Left lobe of liver (tissue), 2 donors: ENCODE measurements at regions not wholly inside any gene's neighbourhood (a gene's known extent, or its start where the extent isn't known, plus 50 kb on each side); places are given as distances from the start of the nearest gene placed in this dataset.

Experiments
- ATAC-seq: fragments of 200-7000 bp; cut with Tn5 transposase; one replicate; pipeline ENCODE4 v1.9.1; 2020; ENCODE audit warnings: mild to moderate bottlenecking, moderate library complexity
- DNase-seq: peaks from one replicate; pipeline ENCODE4 v3.0.0-alpha.2; 2020; ENCODE audit warnings: low spot score
- donor health status: DM: no; HTN: no; CAD: no; lungs with moderate emphysema.
- donor health status: DM: no; HTN: yes; CAD: no.

GRCh38 chr2:15855766-15856260 is 84.5 kb upstream of the MYCN start:
- ATAC-seq: no peak
- no peak for DNase-seq

GRCh38 chr2:15856318-15856717 is 84.0 kb upstream of the MYCN start:
- DNase-seq (no peak), ATAC-seq (no peak)

- no peak for ATAC-seq
- no peak for DNase-seq
These were observed 81.9 kb upstream of the MYCN start for GRCh38 chr2:15858466-15858865.

GRCh38 chr2:15860051-15860663 is 80.2 kb upstream of the MYCN start:
- ATAC-seq (no peak), DNase-seq (no peak)

- DNase-seq: peak; percentile 55
- peak; percentile 79 for ATAC-seq
These were observed 79.6 kb upstream of the MYCN start for GRCh38 chr2:15860760-15861159.

GRCh38 chr2:15861172-15861822 is 79.1 kb upstream of the MYCN start:
- ATAC-seq: peak; percentile 61

GRCh38 chr2:15861898-15862297 is 78.5 kb upstream of the MYCN start:
- ATAC-seq: peak; percentile 68
- no peak for DNase-seq

More at GRCh38 chr2:15861172-15861822, 79.1 kb upstream of the MYCN start:
- DNase-seq: no peak

- DNase-seq: no peak
- ATAC-seq: no peak
These were observed 77.3 kb upstream of the MYCN start for GRCh38 chr2:15863089-15863488.

- DNase-seq (no peak), ATAC-seq (no peak)
These were observed 76.7 kb upstream of the MYCN start for GRCh38 chr2:15863494-15864175.

GRCh38 chr2:15864176-15864769 is 76.1 kb upstream of the MYCN start:
- ATAC-seq: no peak

GRCh38 chr2:15865923-15866322 is 74.4 kb upstream of the MYCN start:
- DNase-seq (no peak), ATAC-seq (no peak)

More at GRCh38 chr2:15864176-15864769, 76.1 kb upstream of the MYCN start:
- no peak for DNase-seq

- no peak for DNase-seq
- no peak for ATAC-seq
These were observed 73.7 kb upstream of the MYCN start for GRCh38 chr2:15866563-15867193.

GRCh38 chr2:15867194-15868171 is 72.9 kb upstream of the MYCN start:
- ATAC-seq (no peak), DNase-seq (no peak)

GRCh38 chr2:15868186-15868585 is 72.2 kb upstream of the MYCN start:
- DNase-seq (no peak), ATAC-seq (no peak)

GRCh38 chr2:15868704-15869103 is 71.6 kb upstream of the MYCN start:
- DNase-seq (no peak), ATAC-seq (no peak)

- ATAC-seq (no peak), DNase-seq (no peak)
These were observed 71.0 kb upstream of the MYCN start for GRCh38 chr2:15869396-15869795.

- peak; percentile 95 for ATAC-seq
- DNase-seq: peak; percentile 85
These were observed 70.5 kb upstream of the MYCN start for GRCh38 chr2:15869871-15870270.

- no peak for ATAC-seq
- DNase-seq: no peak
These were observed 69.8 kb upstream of the MYCN start for GRCh38 chr2:15870565-15870964.

- DNase-seq: no peak
- no peak for ATAC-seq
These were observed 69.0 kb upstream of the MYCN start for GRCh38 chr2:15871239-15871783.

GRCh38 chr2:15872854-15873253 is 67.5 kb upstream of the MYCN start:
- ATAC-seq: no peak
- no peak for DNase-seq
